GM19238 (cell line): ENCODE measurements at regions not wholly inside any gene's neighbourhood (a gene's known extent, or its start where the extent isn't known, plus 50 kb on each side); places are given as distances from the start of the nearest gene placed in this dataset.

Experiments
- DNase-seq: peaks from one replicate; pipeline ENCODE4 v3.0.0; 2011; ENCODE audit warnings: low spot score; ENCODE audit not compliant: insufficient read length

GRCh38 chr16:11401161-11402050 is 56.1 kb downstream of the RMI2 start:
- no peak for DNase-seq

- DNase-seq, result no peak
These were observed 56.9 kb downstream of the RMI2 start for GRCh38 chr16:11402051-11402744.

- no peak for DNase-seq
These were observed 57.7 kb downstream of the RMI2 start for GRCh38 chr16:11402745-11403533.

- no peak for DNase-seq
These were observed 58.2 kb downstream of the RMI2 start for GRCh38 chr16:11403534-11403795.

GRCh38 chr16:11403920-11404319 is 58.7 kb downstream of the RMI2 start:
- no peak for DNase-seq

- no peak for DNase-seq
These were observed 59.3 kb downstream of the RMI2 start for GRCh38 chr16:11404603-11405002.

- DNase-seq, result no peak
These were observed 60.3 kb downstream of the RMI2 start for GRCh38 chr16:11405331-11406176.

GRCh38 chr16:11406177-11406560 is 60.9 kb downstream of the RMI2 start:
- no peak for DNase-seq

GRCh38 chr16:11407047-11407982 is 62.1 kb downstream of the RMI2 start:
- peak; percentile 73 for DNase-seq

- no peak for DNase-seq
These were observed 63.0 kb downstream of the RMI2 start for GRCh38 chr16:11408216-11408615.

GRCh38 chr16:11409398-11409797 is 64.1 kb downstream of the RMI2 start:
- DNase-seq, result no peak

- no peak for DNase-seq
These were observed 65.3 kb downstream of the RMI2 start for GRCh38 chr16:11410376-11411058.

GRCh38 chr16:11411059-11411550 is 65.8 kb downstream of the RMI2 start:
- no peak for DNase-seq

- no peak for DNase-seq
These were observed 67.1 kb downstream of the RMI2 start for GRCh38 chr16:11412175-11412904.

GRCh38 chr16:11412965-11413887 is 68.0 kb downstream of the RMI2 start:
- no peak for DNase-seq

- DNase-seq, result no peak
These were observed 68.8 kb downstream of the RMI2 start for GRCh38 chr16:11413907-11414595.
